K562 (cell line): ENCODE measurements at regions not wholly inside any gene's neighbourhood (a gene's known extent, or its start where the extent isn't known, plus 50 kb on each side); places are given as distances from the start of the nearest gene placed in this dataset.

Experiments used
- ATF6 ChIP-seq: sonication (generic); formaldehyde crosslinking; IDR thresholded peaks from 2 replicates; pipeline ENCODE4 v1.4.0; 2020; ENCODE audit warnings: mild to moderate bottlenecking, missing genetic modification reagents
- CTCF ChIP-seq, 3 experiments: IDR thresholded peaks in 2 of 3; conservative IDR thresholded peaks in 1 of 3; 2 replicates each; pipeline ENCODE4 v1.5.1; 2011 to 2012; ENCODE audit warnings: low read length in 3 of 3, mild to moderate bottlenecking in 3 of 3, control low read depth in 2 of 3, improper control_type of control experiment in 1 of 3, inconsistent platforms in 1 of 3, low read depth in 1 of 3, mixed read lengths in 1 of 3, moderate library complexity in 1 of 3; ENCODE audit not compliant: insufficient read depth in 2 of 3
- E2F6 ChIP-seq, 2 experiments: IDR thresholded peaks; 2 replicates each; pipeline ENCODE4 v1.6.1; 2011; ENCODE audit warnings: borderline replicate concordance in 1 of 2, control low read depth in 1 of 2, low read depth in 1 of 2, low read length in 1 of 2, mild to moderate bottlenecking in 1 of 2, mixed read lengths in 1 of 2, moderate library complexity in 1 of 2; ENCODE audit not compliant: insufficient read depth in 1 of 2, insufficient read length in 1 of 2, poor library complexity in 1 of 2, severe bottlenecking in 1 of 2; ENCODE audit errors: extremely low read depth in 1 of 2
- EZH2 ChIP-seq: IDR thresholded peaks from 2 replicates; pipeline ENCODE4 v1.6.1; 2012; ENCODE audit warnings: low read depth, mild to moderate bottlenecking, inconsistent platforms, low read length, borderline replicate concordance
- MYC ChIP-seq, 2 experiments: fragments of 250-450 bp in 1 of 2; sonication (Bioruptor Pico) in 1 of 2; IDR thresholded peaks; 2 replicates each; pipeline versions ENCODE4 v1.5.1 to v1.6.1; 2012 to 2021; ENCODE audit warnings: low read depth in 2 of 2, borderline replicate concordance in 1 of 2, improper control_type of control experiment in 1 of 2, low read length in 1 of 2, mild to moderate bottlenecking in 1 of 2, moderate library complexity in 1 of 2
- NFRKB ChIP-seq: fragments of 450-650 bp; IDR thresholded peaks from 2 replicates; pipeline ENCODE4 v1.6.1; 2016; ENCODE audit warnings: low read depth
- NR2F6 ChIP-seq: fragments of 450-650 bp; formaldehyde crosslinking; IDR thresholded peaks from 2 replicates; pipeline ENCODE4 v1.4.0; 2020; ENCODE audit warnings: mild to moderate bottlenecking
- NR3C1 ChIP-seq: sonication (generic); formaldehyde crosslinking; IDR thresholded peaks from 2 replicates; pipeline ENCODE4 v1.8.1; 2022; ENCODE audit warnings: missing genetic modification reagents
- POLR2A ChIP-seq: fragments of 450-650 bp; conservative IDR thresholded peaks from 2 replicates; pipeline ENCODE4 v1.6.1; 2016
- POLR2AphosphoS5 ChIP-seq: IDR thresholded peaks from 2 replicates; pipeline ENCODE4 v1.6.1; 2011; ENCODE audit warnings: mild to moderate bottlenecking, low read depth, low read length, moderate library complexity; ENCODE audit not compliant: control insufficient read depth, insufficient read depth
- PTBP1 ChIP-seq: fragments of 200-400 bp; formaldehyde crosslinking; IDR thresholded peaks from 2 replicates; pipeline ENCODE4 v1.6.1; 2017; ENCODE audit warnings: low read depth, low read length
- YY1 ChIP-seq, 3 experiments: IDR thresholded peaks; 2 replicates each; pipeline ENCODE4 v1.6.1; 2011; ENCODE audit warnings: low read length in 2 of 3, mild to moderate bottlenecking in 2 of 3, moderate library complexity in 2 of 3, borderline replicate concordance in 1 of 3, control low read depth in 1 of 3, low read depth in 1 of 3; ENCODE audit not compliant: insufficient read depth in 3 of 3, insufficient replicate concordance in 2 of 3, control insufficient read depth in 1 of 3, insufficient read length in 1 of 3; ENCODE audit errors: extremely low read depth in 1 of 3
- ZHX1 ChIP-seq: fragments of 150-350 bp; conservative IDR thresholded peaks from 2 replicates; pipeline ENCODE4 v1.6.1; 2014; ENCODE audit warnings: low read length
- ZNF175 ChIP-seq: fragments of 200-800 bp; sonication (Bioruptor generic); IDR thresholded peaks from 2 replicates; pipeline ENCODE4 v1.6.1; 2016; ENCODE audit warnings: low read depth, mild to moderate bottlenecking, missing genetic modification characterization, missing compliant biosample characterization

GRCh38 chr15:94844198-94844537, 612.8 kb downstream of the MCTP2 start:
- TF ChIP-seq EZH2 (no peak), POLR2AphosphoS5 (no peak), ATF6 (no peak), NFRKB (no peak), YY1 (IDR thresholded peaks at IDR 0.05; ENCODE audit: borderline replicate concordance in 1 of 3, control insufficient read depth in 1 of 3, extremely low read depth in 1 of 3, insufficient read depth in 3 of 3, insufficient read length in 1 of 3, insufficient replicate concordance in 2 of 3, low read depth in 1 of 3, low read length in 2 of 3) (no peak), CTCF (IDR thresholded peaks at IDR 0.05 in 2 of 3, conservative IDR thresholded peaks at IDR 0.05 in 1 of 3; ENCODE audit: insufficient read depth in 2 of 3, low read depth in 1 of 3, low read length in 3 of 3) (no peak), PTBP1 (no peak), MYC (IDR thresholded peaks at IDR 0.05; ENCODE audit: low read depth, low read length) (no peak), MYC (CRISPR knock-in tag; IDR thresholded peaks at IDR 0.05; ENCODE audit: borderline replicate concordance, low read depth) (no peak), NR2F6 (CRISPR knock-in tag) (no peak), ZNF175 (CRISPR knock-in tag) (no peak), E2F6 (IDR thresholded peaks at IDR 0.05; ENCODE audit: borderline replicate concordance in 1 of 2, extremely low read depth in 1 of 2, insufficient read depth in 1 of 2, insufficient read length in 1 of 2, low read depth in 1 of 2, low read length in 1 of 2, poor library complexity in 1 of 2, severe bottlenecking in 1 of 2) (no peak), NR3C1 (no peak), ZHX1 (no peak), POLR2A (no peak)
